ENCODE measurements at regions not wholly inside any gene's neighbourhood (a gene's known extent, or its start where the extent isn't known, plus 50 kb on each side); places are given as distances from the start of the nearest gene placed in this dataset.

DNA sequence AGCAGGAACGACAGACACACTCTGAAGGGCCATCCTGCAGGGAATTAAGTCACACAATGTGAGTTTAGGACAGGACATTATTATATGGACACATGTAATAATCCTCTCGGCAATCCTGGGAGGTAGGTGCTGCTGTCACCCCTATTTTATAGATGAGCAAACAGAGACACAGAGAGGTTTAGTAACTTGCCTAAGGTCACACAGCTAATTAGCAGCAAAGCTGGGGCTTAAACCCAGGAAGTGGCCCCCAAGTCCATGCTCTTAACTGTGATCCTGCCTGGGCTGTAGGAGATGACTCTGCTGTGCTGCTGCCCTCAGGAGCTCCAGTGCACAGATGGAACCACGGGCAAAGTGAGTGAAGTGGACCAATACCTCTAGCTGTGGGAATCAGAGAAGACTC, 660.0 kb downstream of the PTPRU start:
- ATAC-seq, result no peak
- no peak for TF ChIP-seq ZNF8 (CRISPR knock-in tag; IDR thresholded peaks at IDR 0.05)

DNA sequence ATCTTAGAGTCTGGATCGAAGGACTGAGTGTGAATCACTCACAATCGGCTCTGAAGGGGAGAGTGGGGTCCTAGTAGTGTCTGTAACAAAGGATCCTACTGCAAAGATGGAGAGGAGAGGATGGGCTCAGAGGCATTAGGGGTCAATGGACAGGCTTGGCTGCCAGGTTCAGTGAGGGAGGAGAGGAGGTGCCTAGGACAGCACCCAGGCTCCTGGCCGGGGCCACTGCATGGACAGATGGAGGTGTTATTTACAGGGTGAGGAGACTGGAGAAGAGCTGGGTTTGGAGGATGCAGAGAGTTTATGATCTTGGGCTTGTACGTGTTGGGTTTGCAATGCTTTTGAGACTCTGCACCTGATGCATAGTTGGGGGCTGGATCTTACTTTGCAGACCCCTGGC, 658.9 kb downstream of the PTPRU start:
- no peak for ATAC-seq
- no peak for TF ChIP-seq CSDC2 (CRISPR knock-in tag; IDR thresholded peaks at IDR 0.05)
- no peak for TF ChIP-seq CREB5 (CRISPR knock-in tag; IDR thresholded peaks at IDR 0.05; ENCODE audit: low read depth)
- TF ChIP-seq ZC3H10 (CRISPR knock-in tag; IDR thresholded peaks at IDR 0.05), result no peak
- TF ChIP-seq TOX (CRISPR knock-in tag; IDR thresholded peaks at IDR 0.05; ENCODE audit: borderline replicate concordance), result no peak
- no peak for TF ChIP-seq ZFP3 (CRISPR knock-in tag; IDR thresholded peaks at IDR 0.05)
- TF ChIP-seq TCF4 (CRISPR knock-in tag; IDR thresholded peaks at IDR 0.05; ENCODE audit: borderline replicate concordance), result no peak
- TF ChIP-seq, protein P1, sequence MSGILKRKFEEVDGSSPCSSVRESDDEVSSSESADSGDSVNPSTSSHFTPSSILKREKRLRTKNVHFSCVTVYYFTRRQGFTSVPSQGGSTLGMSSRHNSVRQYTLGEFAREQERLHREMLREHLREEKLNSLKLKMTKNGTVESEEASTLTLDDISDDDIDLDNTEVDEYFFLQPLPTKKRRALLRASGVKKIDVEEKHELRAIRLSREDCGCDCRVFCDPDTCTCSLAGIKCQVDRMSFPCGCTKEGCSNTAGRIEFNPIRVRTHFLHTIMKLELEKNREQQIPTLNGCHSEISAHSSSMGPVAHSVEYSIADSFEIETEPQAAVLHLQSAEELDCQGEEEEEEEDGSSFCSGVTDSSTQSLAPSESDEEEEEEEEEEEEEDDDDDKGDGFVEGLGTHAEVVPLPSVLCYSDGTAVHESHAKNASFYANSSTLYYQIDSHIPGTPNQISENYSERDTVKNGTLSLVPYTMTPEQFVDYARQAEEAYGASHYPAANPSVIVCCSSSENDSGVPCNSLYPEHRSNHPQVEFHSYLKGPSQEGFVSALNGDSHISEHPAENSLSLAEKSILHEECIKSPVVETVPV (CRISPR knock-in tag; IDR thresholded peaks at IDR 0.05), result no peak
- no peak for TF ChIP-seq ISL1 (CRISPR knock-in tag; IDR thresholded peaks at IDR 0.05)
- TF ChIP-seq ZNF565 (CRISPR knock-in tag; conservative IDR thresholded peaks at IDR 0.05; ENCODE audit: low read depth), result no peak
- no peak for TF ChIP-seq ESRRG (CRISPR knock-in tag; IDR thresholded peaks at IDR 0.05)
- no peak for TF ChIP-seq SNAI2 (CRISPR knock-in tag; IDR thresholded peaks at IDR 0.05)
- no peak for TF ChIP-seq ZNF8 (CRISPR knock-in tag; IDR thresholded peaks at IDR 0.05)
- TF ChIP-seq OSR1 (CRISPR knock-in tag; IDR thresholded peaks at IDR 0.05), result no peak
- TF ChIP-seq PPARA (CRISPR knock-in tag; IDR thresholded peaks at IDR 0.05; ENCODE audit: borderline replicate concordance), result no peak
- TF ChIP-seq BACH2 (CRISPR knock-in tag; IDR thresholded peaks at IDR 0.05; ENCODE audit: borderline replicate concordance), result no peak
- TF ChIP-seq, protein P2, sequence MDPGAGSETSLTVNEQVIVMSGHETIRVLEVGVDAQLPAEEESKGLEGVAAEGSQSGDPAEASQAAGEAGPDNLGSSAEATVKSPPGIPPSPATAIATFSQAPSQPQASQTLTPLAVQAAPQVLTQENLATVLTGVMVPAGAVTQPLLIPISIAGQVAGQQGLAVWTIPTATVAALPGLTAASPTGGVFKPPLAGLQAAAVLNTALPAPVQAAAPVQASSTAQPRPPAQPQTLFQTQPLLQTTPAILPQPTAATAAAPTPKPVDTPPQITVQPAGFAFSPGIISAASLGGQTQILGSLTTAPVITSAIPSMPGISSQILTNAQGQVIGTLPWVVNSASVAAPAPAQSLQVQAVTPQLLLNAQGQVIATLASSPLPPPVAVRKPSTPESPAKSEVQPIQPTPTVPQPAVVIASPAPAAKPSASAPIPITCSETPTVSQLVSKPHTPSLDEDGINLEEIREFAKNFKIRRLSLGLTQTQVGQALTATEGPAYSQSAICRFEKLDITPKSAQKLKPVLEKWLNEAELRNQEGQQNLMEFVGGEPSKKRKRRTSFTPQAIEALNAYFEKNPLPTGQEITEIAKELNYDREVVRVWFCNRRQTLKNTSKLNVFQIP (CRISPR knock-in tag; IDR thresholded peaks at IDR 0.05; ENCODE audit: borderline replicate concordance, low read depth), result no peak
- TF ChIP-seq GLIS3 (CRISPR knock-in tag; IDR thresholded peaks at IDR 0.05), result no peak
- no peak for TF ChIP-seq ZNF70 (CRISPR knock-in tag; IDR thresholded peaks at IDR 0.05)
- TF ChIP-seq RARB (CRISPR knock-in tag; IDR thresholded peaks at IDR 0.05), result no peak
- no peak for TF ChIP-seq ARNTL (CRISPR knock-in tag; IDR thresholded peaks at IDR 0.05; ENCODE audit: borderline replicate concordance, low read depth)

- no peak for TF ChIP-seq ISL1 (CRISPR knock-in tag; IDR thresholded peaks at IDR 0.05)
- TF ChIP-seq BACH2 (CRISPR knock-in tag; IDR thresholded peaks at IDR 0.05; ENCODE audit: borderline replicate concordance), result no peak
- TF ChIP-seq, protein P2 (CRISPR knock-in tag; IDR thresholded peaks at IDR 0.05; ENCODE audit: borderline replicate concordance, low read depth), result no peak
- no peak for TF ChIP-seq ARNTL (CRISPR knock-in tag; IDR thresholded peaks at IDR 0.05; ENCODE audit: borderline replicate concordance, low read depth)
- TF ChIP-seq CSDC2 (CRISPR knock-in tag; IDR thresholded peaks at IDR 0.05), result no peak
- TF ChIP-seq, protein P1 (CRISPR knock-in tag; IDR thresholded peaks at IDR 0.05), result no peak
- no peak for TF ChIP-seq SNAI2 (CRISPR knock-in tag; IDR thresholded peaks at IDR 0.05)
- TF ChIP-seq ZNF8 (CRISPR knock-in tag; IDR thresholded peaks at IDR 0.05), result no peak
- TF ChIP-seq ZFP30 (CRISPR knock-in tag; IDR thresholded peaks at IDR 0.05), result no peak
- TF ChIP-seq TCF4 (CRISPR knock-in tag; IDR thresholded peaks at IDR 0.05; ENCODE audit: borderline replicate concordance), result no peak
- TF ChIP-seq ZC3H10 (CRISPR knock-in tag; IDR thresholded peaks at IDR 0.05), result no peak
- TF ChIP-seq, protein P3, sequence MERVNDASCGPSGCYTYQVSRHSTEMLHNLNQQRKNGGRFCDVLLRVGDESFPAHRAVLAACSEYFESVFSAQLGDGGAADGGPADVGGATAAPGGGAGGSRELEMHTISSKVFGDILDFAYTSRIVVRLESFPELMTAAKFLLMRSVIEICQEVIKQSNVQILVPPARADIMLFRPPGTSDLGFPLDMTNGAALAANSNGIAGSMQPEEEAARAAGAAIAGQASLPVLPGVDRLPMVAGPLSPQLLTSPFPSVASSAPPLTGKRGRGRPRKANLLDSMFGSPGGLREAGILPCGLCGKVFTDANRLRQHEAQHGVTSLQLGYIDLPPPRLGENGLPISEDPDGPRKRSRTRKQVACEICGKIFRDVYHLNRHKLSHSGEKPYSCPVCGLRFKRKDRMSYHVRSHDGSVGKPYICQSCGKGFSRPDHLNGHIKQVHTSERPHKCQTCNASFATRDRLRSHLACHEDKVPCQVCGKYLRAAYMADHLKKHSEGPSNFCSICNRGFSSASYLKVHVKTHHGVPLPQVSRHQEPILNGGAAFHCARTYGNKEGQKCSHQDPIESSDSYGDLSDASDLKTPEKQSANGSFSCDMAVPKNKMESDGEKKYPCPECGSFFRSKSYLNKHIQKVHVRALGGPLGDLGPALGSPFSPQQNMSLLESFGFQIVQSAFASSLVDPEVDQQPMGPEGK (CRISPR knock-in tag; IDR thresholded peaks at IDR 0.05; ENCODE audit: borderline replicate concordance), result no peak
- no peak for TF ChIP-seq ZNF70 (CRISPR knock-in tag; IDR thresholded peaks at IDR 0.05)
- TF ChIP-seq GLIS3 (CRISPR knock-in tag; IDR thresholded peaks at IDR 0.05), result no peak
- no peak for TF ChIP-seq OSR1 (CRISPR knock-in tag; IDR thresholded peaks at IDR 0.05)
- ATAC-seq, result no peak
Measured at GRCh38 chr1:29894311-29894710, 658.0 kb downstream of the PTPRU start.
